T-helper 2 cell (primary cell): ENCODE measurements at regions not wholly inside any gene's neighbourhood (a gene's known extent, or its start where the extent isn't known, plus 50 kb on each side); places are given as distances from the start of the nearest gene placed in this dataset.
A peak's percentile ranks its signal among the peaks of the same experiment; 100 is the strongest.
"Not testable (repeated sequence)": the region's sequence is repeated elsewhere in the genome, so short reads cannot be mapped to it uniquely, and the experiment has no call there.

ENCODE experiments used
- DNase-seq, 5 experiments: peaks; one replicate each; pipeline versions ENCODE4 v3.0.0 to v3.0.0-alpha.2; 2012 to 2022

DNA sequence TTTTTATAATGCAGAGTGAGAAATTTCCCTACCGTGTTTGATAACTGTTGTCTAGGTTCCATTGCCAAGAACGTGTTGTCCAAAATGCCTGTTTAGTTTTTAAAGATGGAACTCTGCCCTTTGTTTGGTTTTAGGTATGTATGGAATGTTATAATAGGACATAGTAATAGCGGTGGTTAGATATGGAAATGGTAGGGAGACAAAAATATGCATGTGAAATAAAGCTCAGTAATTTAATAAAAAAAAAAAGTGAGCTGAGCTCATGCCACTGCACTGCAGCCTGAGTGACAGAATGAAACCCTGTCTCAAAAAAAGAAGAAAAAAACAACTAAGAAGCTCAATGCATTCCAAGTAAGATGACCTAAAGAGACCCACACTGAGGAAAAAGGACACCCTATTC is 72.9 kb downstream of the ZNF783 start:
- no peak for DNase-seq

DNA sequence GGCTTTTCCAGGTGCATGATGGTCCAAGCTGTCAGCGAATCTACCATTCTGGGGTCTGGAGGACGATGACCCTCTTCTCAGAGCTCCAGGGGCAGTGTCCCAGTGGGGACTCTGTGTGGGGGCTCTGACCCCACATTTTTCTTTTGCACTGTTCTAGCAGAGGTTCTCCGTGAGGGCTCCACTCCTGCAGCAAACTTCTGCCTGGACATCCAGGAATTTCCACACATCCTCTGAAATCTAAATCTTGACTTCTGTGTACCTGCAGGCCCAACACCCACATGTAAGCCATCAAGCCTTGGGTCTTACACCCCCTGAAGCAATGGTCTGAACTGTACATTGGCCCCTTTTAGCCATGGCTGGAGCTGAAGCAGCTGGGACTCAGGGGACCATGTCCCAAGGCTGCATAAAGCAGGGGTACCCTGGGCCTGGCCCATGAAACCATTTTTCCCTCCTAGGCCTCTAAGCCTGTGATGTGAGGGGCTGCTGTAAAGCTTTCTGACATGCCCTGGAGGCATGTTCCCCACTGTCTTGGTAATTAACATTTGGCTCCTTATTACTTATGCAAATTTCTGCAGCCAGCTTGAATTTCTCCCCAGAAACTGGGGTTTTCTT is 86.9 kb downstream of the ZNF783 start:
- DNase-seq = no peak

DNA sequence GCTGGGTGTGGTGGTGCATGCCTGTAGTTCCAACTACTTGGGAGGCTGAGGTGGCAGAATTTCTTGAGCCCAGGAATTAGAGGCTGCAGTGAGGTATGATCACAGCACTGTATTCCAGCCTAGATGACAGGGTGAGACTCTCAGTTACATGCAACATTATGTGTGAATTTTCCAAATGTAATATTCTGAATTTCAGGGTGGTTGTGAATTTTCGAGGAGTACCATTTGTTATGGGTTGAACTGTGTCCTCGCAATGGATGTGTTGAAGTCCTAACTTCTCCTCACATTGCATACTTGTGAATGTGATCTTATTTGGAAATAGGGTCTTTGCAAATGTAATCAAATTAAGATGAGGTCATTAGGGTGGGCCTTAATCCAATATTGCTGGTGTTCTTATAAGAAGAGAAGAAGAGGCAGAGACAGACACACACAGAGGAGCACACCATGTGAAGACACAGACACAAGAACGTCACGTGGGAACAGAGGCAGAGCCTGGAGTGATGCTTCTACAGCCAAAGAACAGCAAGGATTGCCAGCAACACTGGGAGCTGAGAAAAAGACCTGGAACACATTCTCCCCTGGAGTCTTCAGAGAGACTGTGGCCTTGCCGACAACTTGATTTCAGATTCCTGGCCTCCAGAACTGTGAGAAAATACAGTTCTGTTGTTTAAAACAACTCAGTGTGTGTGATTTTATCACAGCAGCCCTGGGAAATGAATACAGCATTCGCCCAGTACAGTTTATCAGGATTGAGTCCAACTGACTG is 91.9 kb downstream of the ZNF783 start:
- DNase-seq = no peak

DNA sequence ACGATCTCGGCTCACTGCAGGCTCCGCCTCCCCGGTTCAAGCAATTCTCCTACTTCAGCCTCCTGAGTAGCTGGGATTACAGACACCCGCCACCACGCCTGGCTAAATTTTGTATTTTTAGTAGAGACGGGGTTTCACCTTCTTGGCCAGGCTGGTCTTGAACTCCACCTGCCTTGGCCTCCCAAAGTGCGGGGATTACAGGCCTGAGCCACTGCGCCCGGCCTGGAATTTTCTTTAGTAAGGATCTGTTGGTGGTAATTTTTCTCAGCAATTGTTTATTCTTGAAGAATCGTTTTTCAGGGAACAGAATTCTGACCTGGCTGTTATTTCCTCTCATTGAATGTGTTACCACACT is 93.0 kb downstream of the ZNF783 start:
- DNase-seq = not testable (repeated sequence)

DNA sequence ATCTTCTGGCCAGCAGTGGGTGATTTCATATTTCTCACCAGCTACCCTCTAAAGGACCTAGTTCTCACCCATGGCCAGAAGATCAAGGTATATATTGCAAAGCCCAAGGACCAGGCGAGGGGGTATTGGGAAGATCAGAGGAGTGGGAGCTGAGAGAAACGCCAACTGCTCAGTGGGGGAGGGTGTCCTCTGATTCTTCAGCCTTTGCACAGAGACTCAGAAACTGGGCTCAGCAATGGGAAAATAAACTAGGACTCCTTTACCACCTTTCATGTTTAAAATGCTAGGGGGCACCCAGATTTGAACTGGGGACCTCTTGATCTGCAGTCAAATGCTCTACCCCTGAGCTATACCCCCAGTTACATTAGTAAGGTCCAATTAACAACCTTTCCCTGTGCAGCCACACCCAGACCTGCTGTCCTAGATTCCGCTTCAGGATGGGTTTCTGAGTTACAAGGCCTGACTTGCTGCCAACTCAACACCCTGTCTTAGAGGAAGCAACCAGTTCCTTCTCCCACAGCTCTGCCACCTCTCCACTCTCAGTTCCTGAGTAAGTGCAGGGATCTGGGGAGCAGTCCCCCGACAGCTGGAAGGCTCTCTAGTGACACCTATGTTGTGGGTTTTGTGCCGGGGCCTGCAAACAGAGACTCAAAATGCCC is 93.5 kb downstream of the ZNF783 start:
- no peak for DNase-seq

DNA sequence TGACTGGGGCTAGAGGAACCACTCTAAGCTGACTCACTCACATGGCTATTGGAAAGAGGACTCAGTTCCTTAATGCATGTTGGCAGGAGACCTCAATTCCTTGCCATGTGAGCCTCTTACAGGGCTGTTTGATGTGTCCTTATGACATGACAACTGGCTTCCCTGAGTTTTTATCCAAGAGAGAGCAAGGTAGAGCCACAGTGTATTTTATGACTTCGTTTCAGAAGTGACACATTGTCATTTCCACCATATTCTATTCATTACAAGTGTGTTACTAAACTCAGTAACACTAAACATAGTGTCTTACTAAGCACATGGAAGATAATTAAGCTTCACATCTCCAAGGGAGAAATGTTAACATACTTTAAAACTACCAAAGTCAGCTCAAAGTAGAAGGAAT is 98.2 kb downstream of the ZNF777 start:
- no peak for DNase-seq

DNA sequence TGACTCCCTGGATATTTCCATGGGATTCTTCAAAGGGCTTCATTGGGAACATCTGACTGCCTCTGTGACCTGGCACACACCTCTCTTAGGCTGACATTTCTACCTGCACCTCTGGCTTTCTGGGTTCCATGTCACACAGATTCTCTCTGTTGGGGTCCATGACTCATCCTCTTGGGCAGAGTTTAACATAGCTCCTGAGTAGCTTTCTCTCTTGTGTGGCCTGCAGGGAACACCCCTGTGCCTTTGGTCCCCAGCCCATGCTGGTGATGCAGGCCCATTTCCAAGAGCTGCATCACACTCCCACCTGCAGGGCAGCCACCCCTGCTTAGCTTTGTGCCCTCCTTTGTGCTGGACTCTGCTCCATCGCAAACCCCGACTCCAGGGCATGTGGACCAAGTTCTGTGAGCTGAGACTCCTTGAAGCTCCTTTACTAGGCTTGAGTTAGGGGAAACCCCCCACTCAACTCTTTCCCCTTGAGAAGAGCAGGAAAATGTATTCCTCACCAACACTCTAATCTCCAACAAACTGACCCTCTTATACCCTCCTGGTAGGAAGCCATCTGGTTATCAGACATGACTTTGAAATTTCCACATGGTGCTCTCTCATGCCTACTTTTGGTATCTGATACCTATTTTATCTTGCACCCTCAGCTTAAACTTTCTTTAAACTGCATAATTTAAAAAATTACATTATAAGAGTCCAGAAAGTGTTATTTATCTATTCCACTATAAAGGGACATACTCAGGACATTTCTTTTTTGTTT is 93.3 kb downstream of the ZNF777 start:
- no peak for DNase-seq

DNA sequence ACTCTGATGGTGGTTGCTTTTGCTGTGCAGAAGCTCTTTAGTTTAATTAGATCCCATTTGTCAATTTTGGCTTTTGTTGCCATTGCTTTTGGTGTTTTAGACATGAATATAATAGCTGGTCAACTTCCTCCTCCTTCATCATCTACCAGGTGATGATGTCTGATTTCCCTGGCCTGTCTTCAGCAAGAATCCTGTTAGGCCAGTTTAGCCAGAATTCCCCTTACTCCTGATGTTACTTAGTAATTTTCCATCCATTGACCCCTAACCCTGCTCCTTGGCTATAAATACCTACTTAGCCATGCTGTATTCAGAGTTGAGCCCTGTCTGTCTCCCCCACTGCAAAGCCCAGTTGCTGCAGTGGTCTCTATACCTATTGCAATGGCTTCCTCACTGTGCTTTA is 91.4 kb downstream of the ZNF777 start:
- no peak for DNase-seq

DNA sequence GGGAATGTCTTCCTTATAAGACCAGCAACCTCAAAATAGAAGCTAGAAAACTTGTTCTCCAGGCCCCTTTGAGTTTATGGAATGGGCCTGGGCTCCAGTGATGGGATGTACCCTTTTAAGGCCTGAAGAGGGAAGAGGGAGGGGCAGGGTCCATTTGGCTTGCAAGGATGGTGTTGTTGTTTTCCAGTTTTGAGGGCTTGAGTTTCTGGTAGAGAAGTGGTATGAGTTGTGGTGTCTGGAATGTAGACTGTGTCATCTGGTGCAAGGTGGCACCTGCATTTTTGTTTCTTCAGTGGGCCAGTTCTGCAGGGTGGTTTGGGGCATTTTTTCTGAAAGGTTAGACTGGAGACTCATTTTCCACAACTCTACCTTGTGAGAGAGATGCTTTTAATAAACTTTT is 90.1 kb downstream of the ZNF777 start:
- no peak for DNase-seq

DNA sequence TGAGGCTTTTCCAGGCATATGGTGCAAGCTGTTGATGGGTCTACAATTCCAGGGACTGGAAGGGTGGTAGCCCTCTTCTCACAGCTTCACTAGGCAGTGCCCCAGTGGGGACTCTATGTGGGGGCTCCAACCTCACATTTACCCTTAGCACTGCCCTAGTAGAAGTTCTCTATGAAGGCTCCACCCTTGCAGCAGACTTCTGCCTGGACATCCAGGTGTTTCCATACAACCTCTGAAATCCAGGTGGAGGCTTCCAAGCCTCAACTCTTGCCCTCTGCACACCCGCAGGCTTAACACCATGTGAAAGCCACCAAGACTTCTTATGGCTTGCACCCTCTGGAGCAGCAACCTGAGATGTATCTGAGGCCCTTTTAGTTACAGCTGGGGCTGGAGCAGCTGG is 87.8 kb downstream of the ZNF777 start:
- no peak for DNase-seq

DNA sequence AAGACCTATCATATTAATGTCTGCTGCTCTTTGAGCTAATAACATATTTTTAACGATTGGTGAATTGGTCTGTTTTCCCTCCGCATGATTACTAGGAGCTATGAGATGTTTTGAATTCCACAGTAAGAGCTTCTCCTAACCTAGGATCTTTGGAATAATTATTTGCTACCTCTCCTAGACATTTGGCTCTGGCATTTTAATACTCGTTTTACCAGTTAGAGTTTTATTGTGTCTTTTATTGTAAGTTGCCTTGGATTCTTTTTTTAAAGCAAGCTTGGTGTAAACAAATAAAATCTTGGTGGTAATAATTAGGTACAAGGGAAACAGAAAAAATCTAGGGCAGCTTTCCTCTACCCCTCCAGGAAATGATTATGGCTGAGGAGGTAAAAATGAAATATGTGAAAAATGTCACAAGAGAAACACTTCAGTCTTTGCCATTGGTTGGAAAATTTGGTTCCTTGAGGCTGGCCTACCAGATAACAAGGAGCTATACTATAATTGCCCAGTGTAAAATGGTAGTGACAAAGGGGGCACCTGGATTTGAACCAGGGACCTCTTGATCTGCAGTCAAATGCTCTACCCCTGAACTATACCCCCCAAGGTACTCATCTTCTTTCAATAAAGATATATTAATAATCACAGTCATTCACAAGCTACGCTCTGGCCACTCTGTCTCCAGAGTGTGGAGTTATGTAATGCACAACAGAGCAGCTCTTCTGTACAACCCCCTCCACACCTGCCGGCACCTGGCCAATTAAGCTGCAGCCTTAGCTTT is 85.4 kb downstream of the ZNF777 start:
- no peak for DNase-seq

DNA sequence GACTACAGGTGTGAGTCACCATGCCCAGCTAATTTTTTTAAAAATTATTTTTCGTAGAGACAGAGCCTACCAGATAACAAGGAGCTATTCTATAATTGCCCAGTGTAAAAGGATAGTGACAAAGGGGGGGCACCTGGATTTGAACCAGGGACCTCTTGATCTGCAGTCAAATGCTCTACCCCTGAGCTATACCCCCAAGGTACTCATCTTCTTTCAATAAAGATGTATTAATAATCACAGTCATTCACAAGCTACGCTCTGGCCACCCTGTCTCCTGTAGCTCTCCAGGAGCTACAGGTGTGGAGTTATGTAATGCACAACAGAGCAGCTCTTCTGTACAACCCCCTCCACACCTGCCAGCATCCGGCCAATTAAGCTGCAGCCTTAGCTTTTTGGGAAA is 83.5 kb downstream of the ZNF777 start:
- DNase-seq = no peak

DNA sequence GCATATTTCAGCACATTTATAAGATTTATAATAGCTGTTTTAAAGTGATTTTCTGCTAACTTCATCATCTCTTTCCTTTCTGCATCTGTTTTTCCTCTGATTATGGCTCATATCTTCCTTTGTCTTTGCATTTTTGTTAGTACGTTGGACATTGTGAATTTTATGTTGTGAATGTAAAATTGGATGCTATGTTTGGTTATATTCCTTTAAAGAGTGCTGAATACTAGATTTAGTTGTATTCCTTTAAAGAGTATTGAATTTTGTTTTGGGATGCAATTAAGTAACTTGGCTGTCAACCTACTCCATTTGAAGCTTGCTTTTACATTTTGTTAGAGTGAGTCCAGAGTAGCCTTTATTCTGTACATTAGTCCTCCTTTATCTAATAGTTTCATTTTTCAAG is 81.2 kb downstream of the ZNF777 start:
- no peak for DNase-seq

DNA sequence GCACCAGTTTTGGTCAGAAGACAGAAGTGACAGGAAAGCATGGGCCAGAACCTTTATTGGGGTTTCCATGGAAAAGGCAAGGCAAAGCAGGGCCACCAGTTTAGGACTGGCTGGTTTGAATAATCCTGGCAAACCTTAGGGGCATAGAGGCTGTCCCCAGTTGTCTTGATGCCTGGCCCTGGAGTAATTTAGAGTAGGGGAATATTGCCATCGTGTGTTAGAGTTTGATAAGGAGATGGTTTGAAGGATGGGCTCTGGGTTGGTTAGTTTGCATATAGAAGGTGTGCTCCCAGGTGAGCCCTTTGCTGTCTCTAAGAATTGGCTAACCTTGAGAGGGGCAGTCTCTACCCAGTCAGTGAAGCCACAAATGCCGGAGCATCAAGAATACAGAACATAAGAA is 79.6 kb downstream of the ZNF777 start:
- DNase-seq = peak in 1 of 5 experiments; percentile 4
